ENCODE measurements at regions not wholly inside any gene's neighbourhood (a gene's known extent, or its start where the extent isn't known, plus 50 kb on each side); places are given as distances from the start of the nearest gene placed in this dataset.
"Not testable (repeated sequence)": the region's sequence is repeated elsewhere in the genome, so short reads cannot be mapped to it uniquely, and the experiment has no call there.

DNA sequence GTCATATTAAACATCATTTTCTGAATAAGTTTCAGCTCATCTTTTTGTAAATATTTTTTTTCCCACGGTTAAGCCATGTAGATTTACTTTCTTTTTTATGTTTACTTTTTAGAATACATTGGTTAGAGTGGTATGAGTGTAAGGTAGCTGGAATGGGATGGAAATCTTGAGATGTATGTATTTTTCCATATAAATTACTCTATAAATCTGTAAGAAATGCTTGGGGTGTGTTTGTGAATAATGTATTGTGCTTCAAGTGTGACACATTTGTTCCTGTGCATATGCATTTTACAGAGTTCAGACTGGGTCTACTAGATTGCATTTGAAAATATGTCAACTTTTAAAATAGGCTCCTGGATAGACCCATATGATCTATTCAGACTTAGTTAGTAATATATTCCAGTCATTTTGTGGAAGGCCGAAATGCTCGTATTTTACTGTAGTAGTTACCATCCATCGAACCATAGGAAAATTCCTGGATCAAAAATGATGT lies 756.8 kb downstream of the RAPGEF2 start:
- no peaks in the 10 kb centered on the region for H3K4me1 ChIP-seq
- no peak for ATAC-seq
- H3K27ac ChIP-seq: no peak overlapping the region
- no peaks in the 10 kb centered on the region for H3K9me3 ChIP-seq
- H3K4me3 ChIP-seq: no peak overlapping the region
- 83 to 86% methylated on average over 4 of the region's 4 CpGs for WGBS, 2 donors (ENCODE audit: low coverage in 1 of 2)
- no peaks in the 10 kb centered on the region for H3K27me3 ChIP-seq
- no peaks in the 10 kb centered on the region for H3K36me3 ChIP-seq
- no peak for TF ChIP-seq POLR2AphosphoS5 (IDR thresholded peaks at IDR 0.05)
- TF ChIP-seq, protein P1, sequence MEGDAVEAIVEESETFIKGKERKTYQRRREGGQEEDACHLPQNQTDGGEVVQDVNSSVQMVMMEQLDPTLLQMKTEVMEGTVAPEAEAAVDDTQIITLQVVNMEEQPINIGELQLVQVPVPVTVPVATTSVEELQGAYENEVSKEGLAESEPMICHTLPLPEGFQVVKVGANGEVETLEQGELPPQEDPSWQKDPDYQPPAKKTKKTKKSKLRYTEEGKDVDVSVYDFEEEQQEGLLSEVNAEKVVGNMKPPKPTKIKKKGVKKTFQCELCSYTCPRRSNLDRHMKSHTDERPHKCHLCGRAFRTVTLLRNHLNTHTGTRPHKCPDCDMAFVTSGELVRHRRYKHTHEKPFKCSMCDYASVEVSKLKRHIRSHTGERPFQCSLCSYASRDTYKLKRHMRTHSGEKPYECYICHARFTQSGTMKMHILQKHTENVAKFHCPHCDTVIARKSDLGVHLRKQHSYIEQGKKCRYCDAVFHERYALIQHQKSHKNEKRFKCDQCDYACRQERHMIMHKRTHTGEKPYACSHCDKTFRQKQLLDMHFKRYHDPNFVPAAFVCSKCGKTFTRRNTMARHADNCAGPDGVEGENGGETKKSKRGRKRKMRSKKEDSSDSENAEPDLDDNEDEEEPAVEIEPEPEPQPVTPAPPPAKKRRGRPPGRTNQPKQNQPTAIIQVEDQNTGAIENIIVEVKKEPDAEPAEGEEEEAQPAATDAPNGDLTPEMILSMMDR (IDR thresholded peaks at IDR 0.05): no peak
- no peak for TF ChIP-seq POLR2A (IDR thresholded peaks at IDR 0.05)
- no peak for TF ChIP-seq EP300 (IDR thresholded peaks at IDR 0.05)

DNA sequence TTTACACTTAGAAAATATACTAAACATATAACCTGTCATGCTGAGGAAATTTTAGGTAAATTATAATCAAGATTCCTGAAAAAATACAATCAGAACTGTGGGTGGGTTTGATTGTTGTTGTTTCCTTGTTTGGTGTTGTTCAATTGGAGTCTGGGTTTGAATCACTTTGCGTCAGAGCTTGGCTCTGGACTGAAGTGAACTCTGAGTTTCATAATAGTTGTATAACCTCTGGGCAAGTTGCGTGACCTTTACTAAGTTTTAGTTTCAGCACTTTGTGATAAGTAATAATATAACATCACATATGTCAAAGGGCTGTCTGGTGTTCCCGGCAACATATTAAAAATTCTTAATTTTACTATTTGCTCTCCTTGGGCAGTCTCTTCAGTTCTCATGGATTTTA lies 758.1 kb downstream of the RAPGEF2 start:
- 73 to 77% methylated on average over 3 of the region's 3 CpGs for WGBS, 2 donors (ENCODE audit: low coverage in 1 of 2)
- H3K36me3 ChIP-seq: no peaks in the 10 kb centered on the region
- ATAC-seq: no peak

DNA sequence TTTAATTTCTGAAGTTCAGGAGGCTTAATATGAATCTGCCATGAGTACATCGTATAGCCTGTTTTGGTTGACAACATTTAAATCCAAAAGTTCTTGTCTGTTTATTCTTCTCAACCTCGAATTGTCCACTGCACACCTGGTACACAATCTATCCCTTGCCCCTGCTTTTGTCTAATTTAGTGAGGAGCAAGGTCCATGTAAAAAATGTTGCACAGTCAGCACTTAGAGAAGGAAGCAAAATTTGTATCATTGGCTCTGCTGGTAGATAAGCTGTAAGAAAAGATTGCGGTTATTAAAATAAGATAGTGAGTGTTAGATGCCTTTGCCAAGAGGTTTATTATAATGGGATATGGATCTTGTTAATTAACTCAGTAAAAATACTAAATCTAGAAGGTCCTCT lies 761.5 kb downstream of the RAPGEF2 start:
- Histone ChIP-seq H3K4me1 (no peaks in the 10 kb centered on the region), H3K36me3 (no peaks in the 10 kb centered on the region), H3K9me3 (no peaks in the 10 kb centered on the region), H3K27me3 (no peaks in the 10 kb centered on the region), H3K27ac (no peak overlapping the region), H3K4me3 (no peak overlapping the region)
- 80 to 87% methylated on average over 3 of the region's 3 CpGs for WGBS, 2 donors (ENCODE audit: low coverage in 1 of 2)
- ATAC-seq: no peak
- TF ChIP-seq, protein P1 (IDR thresholded peaks at IDR 0.05): no peak

More for the DNA sequence above, 758.1 kb downstream of the RAPGEF2 start:
- Histone ChIP-seq H3K27ac (no peak overlapping the region), H3K4me1 (no peaks in the 10 kb centered on the region), H3K4me3 (no peak overlapping the region), H3K27me3 (no peaks in the 10 kb centered on the region), H3K9me3 (no peaks in the 10 kb centered on the region)
- TF ChIP-seq POLR2AphosphoS5 (IDR thresholded peaks at IDR 0.05): no peak
- TF ChIP-seq POLR2A (IDR thresholded peaks at IDR 0.05): no peak

DNA sequence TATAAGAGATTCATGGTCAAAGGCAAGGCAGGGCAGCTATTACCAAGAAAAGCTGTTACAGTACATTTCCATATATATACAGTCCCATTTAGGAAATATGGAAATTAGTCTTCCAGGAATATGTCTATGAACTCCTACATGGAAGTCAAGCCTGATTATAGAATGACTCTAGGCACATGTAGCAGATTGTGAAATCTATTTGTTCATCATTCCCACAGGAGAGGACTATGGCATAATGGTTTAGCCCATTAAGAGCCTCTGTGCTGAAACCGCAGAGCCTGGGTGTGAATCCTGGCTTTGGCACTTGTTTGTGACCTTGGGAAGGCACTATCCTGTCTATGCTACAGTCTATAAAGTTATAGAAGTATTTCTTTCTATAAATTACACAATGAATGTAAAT lies 764.8 kb downstream of the RAPGEF2 start:
- WGBS, 2 donors (ENCODE audit: low coverage in 1 of 2): 86 to 100% methylated on average over 1 of the region's 1 CpG
- Histone ChIP-seq H3K27ac (no peak overlapping the region), H3K4me3 (no peak overlapping the region), H3K36me3 (no peaks in the 10 kb centered on the region), H3K4me1 (no peaks in the 10 kb centered on the region), H3K27me3 (no peaks in the 10 kb centered on the region), H3K9me3 (no peaks in the 10 kb centered on the region)
- TF ChIP-seq, protein P1 (IDR thresholded peaks at IDR 0.05): no peak
- TF ChIP-seq EP300 (IDR thresholded peaks at IDR 0.05) (no peak), POLR2A (IDR thresholded peaks at IDR 0.05) (no peak), POLR2AphosphoS5 (IDR thresholded peaks at IDR 0.05) (no peak)
- no peak for ATAC-seq

GRCh38 chr4:159868936-159869335 lies 766.1 kb downstream of the RAPGEF2 start:
- not testable (repeated sequence) for H3K27me3 ChIP-seq, H3K9me3 ChIP-seq, H3K27ac ChIP-seq, H3K36me3 ChIP-seq, ATAC-seq, H3K4me3 ChIP-seq, H3K4me1 ChIP-seq
- whole genome bisulfite sequencing, 2 donors (ENCODE audit: low coverage in 1 of 2): 100% methylated on average over 2 of the region's 23 CpGs; no CpG with 5 or more reads in 1 of the 2 donors

- peaks cover 0 to 6% (median 0%) of the 10 kb centered on the region in 3 donors for H3K9me3 ChIP-seq
- TF ChIP-seq EP300 (IDR thresholded peaks at IDR 0.05) (no peak), POLR2AphosphoS5 (IDR thresholded peaks at IDR 0.05) (no peak), POLR2A (IDR thresholded peaks at IDR 0.05) (no peak)
- TF ChIP-seq, protein P1 (IDR thresholded peaks at IDR 0.05): no peak
- H3K27me3 ChIP-seq: no peaks in the 10 kb centered on the region
- 75 to 85% methylated on average over 1 of the region's 1 CpG for WGBS, 2 donors (ENCODE audit: low coverage in 1 of 2)
- H3K4me3 ChIP-seq: no peak overlapping the region
- no peaks in the 10 kb centered on the region for H3K36me3 ChIP-seq
- H3K27ac ChIP-seq: no peak overlapping the region
- no peak for ATAC-seq
- no peaks in the 10 kb centered on the region for H3K4me1 ChIP-seq
These were observed 768.3 kb downstream of the RAPGEF2 start for GRCh38 chr4:159871141-159871540.

All from gastroesophageal sphincter (tissue), 4 donors.